B cell (primary cell): ENCODE measurements at regions not wholly inside any gene's neighbourhood (a gene's known extent, or its start where the extent isn't known, plus 50 kb on each side); places are given as distances from the start of the nearest gene placed in this dataset.

Experiments
- ATAC-seq: fragments of 200-7000 bp; cut with Tn5 transposase; one replicate; pipeline ENCODE4 v1.10.0; 2021; ENCODE audit warnings: low read depth, mild to moderate bottlenecking, moderate number of reproducible peaks, moderate library complexity
- CTCF ChIA-PET: fragments of 350-600 bp; sonication (Branson Sonifier 250); formaldehyde crosslinking; loops from one replicate; lab custom pipeline; 2021; ENCODE audit warnings: antibody characterized with exemption, inconsistent platforms; lab: Charles Lee
- POLR2A ChIA-PET: fragments of 350-600 bp; sonication (Branson Sonifier 250); formaldehyde crosslinking; loops from one replicate; lab custom pipeline; 2021; ENCODE audit warnings: antibody characterized with exemption; lab: Charles Lee
- DNase-seq: peaks from one replicate; pipeline ENCODE4 v3.0.0; 2013
- H2AFZ ChIP-seq: 2 replicates; pipeline ENCODE4 v1.6.1; 2012; ENCODE audit warnings: mild to moderate bottlenecking, low read depth, low read length; ENCODE audit not compliant: insufficient read depth, poor library complexity, severe bottlenecking
- H3K27ac ChIP-seq, 2 donors: 1 replicate in 1 of 2; 2 replicates in 1 of 2; pipeline ENCODE4 v1.5.1; 2012 to 2013; ENCODE audit warnings: low read length in 2 of 2, mild to moderate bottlenecking in 2 of 2, moderate library complexity in 1 of 2
- H3K27me3 ChIP-seq, 4 experiments: fragments of 200-600 bp in 1 of 4; sonication (generic) in 1 of 4; replicated peaks in 1 of 4; 1 replicate in 2 of 4; 2 replicates in 2 of 4; pipeline versions ENCODE4 v1.6.1 to v1.7.0; 2013 to 2016; ENCODE audit warnings: low read length in 3 of 4, mild to moderate bottlenecking in 2 of 4, mixed read lengths in 1 of 4, moderate library complexity in 1 of 4; ENCODE audit not compliant: insufficient read depth in 4 of 4, control insufficient read depth in 3 of 4; ENCODE audit errors: control extremely low read depth in 1 of 4
- H3K36me3 ChIP-seq, 2 experiments: replicated peaks in 1 of 2; 1 replicate in 1 of 2; 2 replicates in 1 of 2; pipeline versions ENCODE4 v1.6.1 to v1.7.1; 2013; ENCODE audit warnings: low read length in 1 of 2; ENCODE audit not compliant: insufficient read depth in 2 of 2, control insufficient read depth in 1 of 2; ENCODE audit errors: control extremely low read depth in 1 of 2, extremely low read depth in 1 of 2
- H3K4me1 ChIP-seq, 2 donors: fragments of 200-600 bp in 1 of 2; sonication (generic) in 1 of 2; 1 replicate in 1 of 2; 2 replicates in 1 of 2; pipeline versions ENCODE4 v1.5.1 to v1.6.1; 2013 to 2017; ENCODE audit warnings: low read length in 2 of 2; ENCODE audit not compliant: control insufficient read depth in 2 of 2, insufficient read depth in 2 of 2
- H3K4me2 ChIP-seq: replicated peaks from 2 replicates; pipeline ENCODE3; 2012; ENCODE audit warnings: mild to moderate bottlenecking, low read depth, low read length; ENCODE audit not compliant: poor library complexity, severe bottlenecking
- H3K4me3 ChIP-seq, 5 experiments: fragments of 200-600 bp in 1 of 5; sonication (generic) in 1 of 5; 1 replicate in 3 of 5; 2 replicates in 2 of 5; pipeline versions ENCODE4 v1.5.1 to v1.7.0; 2011 to 2016; ENCODE audit warnings: low read length in 4 of 5, mild to moderate bottlenecking in 4 of 5, low read depth in 2 of 5, control low read depth in 1 of 5, moderate library complexity in 1 of 5; ENCODE audit not compliant: insufficient read depth in 1 of 5; ENCODE audit errors: control extremely low read depth in 1 of 5, extremely low read depth in 1 of 5
- H3K79me2 ChIP-seq: fragments of 200-600 bp; sonication (generic); one replicate; pipeline ENCODE4 v1.6.0; 2016; ENCODE audit warnings: low read length; ENCODE audit not compliant: control insufficient read depth, insufficient read depth
- H3K9ac ChIP-seq: fragments of 200-600 bp; sonication (generic); 2 replicates; pipeline ENCODE4 v1.6.1; 2017; ENCODE audit warnings: mild to moderate bottlenecking, low read length, moderate library complexity
- H3K9me3 ChIP-seq, 3 donors: one replicate each; pipeline versions ENCODE4 v1.6.1 to v1.7.1; 2013; ENCODE audit warnings: low read length in 2 of 3; ENCODE audit not compliant: control insufficient read depth in 2 of 3, insufficient read depth in 1 of 3; ENCODE audit errors: control extremely low read depth in 1 of 3
- H4K20me1 ChIP-seq: 2 replicates; pipeline ENCODE4 v1.6.0; 2012; ENCODE audit warnings: mild to moderate bottlenecking, low read length; ENCODE audit not compliant: insufficient read depth, control insufficient read depth, poor library complexity, severe bottlenecking
- H3K27ac Mint-ChIP-seq: one replicate; pipeline ENCODE4 v1.8.0; 2021; ENCODE audit warnings: mixed read lengths
- H3K27me3 Mint-ChIP-seq: one replicate; pipeline ENCODE4 v1.8.0; 2021; ENCODE audit warnings: mixed read lengths
- H3K4me1 Mint-ChIP-seq: one replicate; pipeline ENCODE4 v1.8.0; 2021; ENCODE audit warnings: mixed read lengths
- H3K4me3 Mint-ChIP-seq: one replicate; pipeline ENCODE4 v1.8.0; 2021; ENCODE audit warnings: mixed read lengths
- H3K9me3 Mint-ChIP-seq: one replicate; pipeline ENCODE4 v1.8.0; 2022; ENCODE audit warnings: mixed read lengths; ENCODE audit not compliant: insufficient read depth
- EZH2 ChIP-seq: IDR thresholded peaks from 2 replicates; pipeline ENCODE4 v1.6.1; 2012; ENCODE audit warnings: borderline replicate concordance, low read depth, mild to moderate bottlenecking, moderate library complexity, low read length; ENCODE audit not compliant: insufficient read depth, poor library complexity, severe bottlenecking
- WGBS: methylation state at CpG from one replicate; pipeline ENCODE4 v1.1.5; 2013; ENCODE audit warnings: missing lambda C conversion rate; ENCODE audit not compliant: insufficient coverage; 5-methylcytosine and 5-hydroxymethylcytosine counted together
- intact Hi-C: fragments of 100-400 bp; cut with micrococcal nuclease; formaldehyde crosslinking; loops from one replicate; pipeline ENCODE4 v1.10.0; 2022
- TF ChIP-seq, protein P1 (sequence below): fragments of 200-600 bp; IDR thresholded peaks from one replicate; pipeline ENCODE4 v1.8.0; 2022; ENCODE audit warnings: antibody characterized with exemption, mild to moderate bottlenecking

- WGBS = 67% methylated on average over 1 of the region's 1 CpG
Measured at GRCh38 chr13:73268306-73268705, 209.5 kb downstream of the KLF5 start.

GRCh38 chr13:73266640-73267180, 207.9 kb downstream of the KLF5 start:
- TF ChIP-seq, protein P1, sequence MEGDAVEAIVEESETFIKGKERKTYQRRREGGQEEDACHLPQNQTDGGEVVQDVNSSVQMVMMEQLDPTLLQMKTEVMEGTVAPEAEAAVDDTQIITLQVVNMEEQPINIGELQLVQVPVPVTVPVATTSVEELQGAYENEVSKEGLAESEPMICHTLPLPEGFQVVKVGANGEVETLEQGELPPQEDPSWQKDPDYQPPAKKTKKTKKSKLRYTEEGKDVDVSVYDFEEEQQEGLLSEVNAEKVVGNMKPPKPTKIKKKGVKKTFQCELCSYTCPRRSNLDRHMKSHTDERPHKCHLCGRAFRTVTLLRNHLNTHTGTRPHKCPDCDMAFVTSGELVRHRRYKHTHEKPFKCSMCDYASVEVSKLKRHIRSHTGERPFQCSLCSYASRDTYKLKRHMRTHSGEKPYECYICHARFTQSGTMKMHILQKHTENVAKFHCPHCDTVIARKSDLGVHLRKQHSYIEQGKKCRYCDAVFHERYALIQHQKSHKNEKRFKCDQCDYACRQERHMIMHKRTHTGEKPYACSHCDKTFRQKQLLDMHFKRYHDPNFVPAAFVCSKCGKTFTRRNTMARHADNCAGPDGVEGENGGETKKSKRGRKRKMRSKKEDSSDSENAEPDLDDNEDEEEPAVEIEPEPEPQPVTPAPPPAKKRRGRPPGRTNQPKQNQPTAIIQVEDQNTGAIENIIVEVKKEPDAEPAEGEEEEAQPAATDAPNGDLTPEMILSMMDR = no peak
- no peak for TF ChIP-seq EZH2
- ChIA-PET POLR2A (no interaction called here), CTCF (no interaction called here)
- Mint-ChIP-seq H3K4me3 (no peak overlapping the region), H3K27me3 (no peaks in the 10 kb centered on the region), H3K4me1 (no peaks in the 10 kb centered on the region), H3K27ac (no peak overlapping the region), H3K9me3 (peaks cover 4% of the 10 kb centered on the region)
- ATAC-seq (no peak), DNase-seq (no peak)
- no CpG with 5 or more reads among the region's 3 CpGs for WGBS
- Histone ChIP-seq H4K20me1 (no peaks in the 10 kb centered on the region), H3K4me3 (no peak overlapping the region), H3K27me3 (no peaks in the 10 kb centered on the region), H3K9ac (no peak overlapping the region), H3K79me2 (no peaks in the 10 kb centered on the region), H3K27ac (no peak overlapping the region), H3K9me3 (peaks cover 0 to 2% (median 0%) of the 10 kb centered on the region in 3 donors), H3K4me2 (no peak overlapping the region), H3K4me1 (no peaks in the 10 kb centered on the region), H3K36me3 (no peaks in the 10 kb centered on the region), H2AFZ (no peak overlapping the region)
- intact Hi-C loops = no loop called here

More at GRCh38 chr13:73268306-73268705, 209.5 kb downstream of the KLF5 start:
- no peak for TF ChIP-seq EZH2
- TF ChIP-seq, protein P1 = no peak
- DNase-seq (no peak), ATAC-seq (no peak)
- H3K27ac Mint-ChIP-seq = no peak overlapping the region
- no peak overlapping the region for H3K4me3 ChIP-seq
- no peaks in the 10 kb centered on the region for H3K27me3 ChIP-seq
- H3K4me2 ChIP-seq = no peak overlapping the region
- H3K9me3 Mint-ChIP-seq = peaks cover 4% of the 10 kb centered on the region
- no peaks in the 10 kb centered on the region for H3K36me3 ChIP-seq
- H3K4me3 Mint-ChIP-seq = no peak overlapping the region
- H3K79me2 ChIP-seq = no peaks in the 10 kb centered on the region
- H3K4me1 Mint-ChIP-seq = no peaks in the 10 kb centered on the region
- POLR2A ChIA-PET = no interaction called here
- no peak overlapping the region for H3K9ac ChIP-seq
- peaks cover 0 to 2% (median 1%) of the 10 kb centered on the region in 3 donors for H3K9me3 ChIP-seq
- CTCF ChIA-PET = no interaction called here
- H2AFZ ChIP-seq = no peak overlapping the region
- no peaks in the 10 kb centered on the region for H3K4me1 ChIP-seq
- no peaks in the 10 kb centered on the region for H4K20me1 ChIP-seq
- intact Hi-C loops = no loop called here
- H3K27me3 Mint-ChIP-seq = no peaks in the 10 kb centered on the region
- H3K27ac ChIP-seq = no peak overlapping the region
